ENCODE measurements at regions not wholly inside any gene's neighbourhood (a gene's known extent, or its start where the extent isn't known, plus 50 kb on each side); places are given as distances from the start of the nearest gene placed in this dataset.

DNA sequence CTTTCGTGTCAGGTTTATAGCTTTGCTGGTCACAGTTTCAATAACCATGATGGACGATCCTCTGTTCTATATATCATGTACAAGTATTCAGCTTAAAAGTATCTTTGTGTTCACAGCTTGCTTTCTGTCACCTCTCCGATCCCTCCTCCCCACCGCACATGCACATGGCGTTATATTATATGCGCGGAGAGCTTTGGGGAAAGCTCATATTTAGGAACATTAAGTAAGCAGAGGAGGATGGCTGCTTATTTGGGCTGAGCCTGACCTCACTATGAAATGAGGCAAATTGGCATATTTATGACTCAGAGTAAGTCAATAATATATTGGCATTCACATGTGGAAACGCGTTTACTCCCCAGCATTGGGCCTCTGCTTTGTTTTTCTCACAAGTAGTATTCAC, 360.5 kb downstream of the HLX start:
- DNase-seq, result peak; percentile 89
- Histone ChIP-seq H3K9ac (ENCODE audit: low read length) (0 out of 2 replicates have a peak overlapping the region, but pooled peaks have one; percentile 9), H3K36me3 (ENCODE audit: low read depth, low read length) (no peaks in the 10 kb centered on the region), H3F3A (ENCODE audit: low read length, unreplicated experiment) (no peaks in the 10 kb centered on the region), H3K79me2 (ENCODE audit: low read length) (no peaks in the 10 kb centered on the region), H3K27me3 (ENCODE audit: low read length) (no peaks in the 10 kb centered on the region), H3K9me3 (ENCODE audit: low read length) (no peaks in the 10 kb centered on the region), H4K20me1 (ENCODE audit: low read length) (no peaks in the 10 kb centered on the region), H3K9me2 (replicated peaks; ENCODE audit: low read length) (no peaks in the 10 kb centered on the region), H3K4me3 (ENCODE audit: low read length) (peak overlapping the region; percentile 16; the same call in 1 of the 2 replicates), H3K27ac (ENCODE audit: low read length) (peak overlapping the region; percentile 69), H2AFZ (ENCODE audit: low read length) (peak overlapping the region; percentile 40), H3K4me1 (ENCODE audit: insufficient read depth, low read length) (peaks cover 29% of the 10 kb centered on the region), H3K4me2 (ENCODE audit: low read length) (peak overlapping the region; percentile 51)
- TF ChIP-seq, protein P1, sequence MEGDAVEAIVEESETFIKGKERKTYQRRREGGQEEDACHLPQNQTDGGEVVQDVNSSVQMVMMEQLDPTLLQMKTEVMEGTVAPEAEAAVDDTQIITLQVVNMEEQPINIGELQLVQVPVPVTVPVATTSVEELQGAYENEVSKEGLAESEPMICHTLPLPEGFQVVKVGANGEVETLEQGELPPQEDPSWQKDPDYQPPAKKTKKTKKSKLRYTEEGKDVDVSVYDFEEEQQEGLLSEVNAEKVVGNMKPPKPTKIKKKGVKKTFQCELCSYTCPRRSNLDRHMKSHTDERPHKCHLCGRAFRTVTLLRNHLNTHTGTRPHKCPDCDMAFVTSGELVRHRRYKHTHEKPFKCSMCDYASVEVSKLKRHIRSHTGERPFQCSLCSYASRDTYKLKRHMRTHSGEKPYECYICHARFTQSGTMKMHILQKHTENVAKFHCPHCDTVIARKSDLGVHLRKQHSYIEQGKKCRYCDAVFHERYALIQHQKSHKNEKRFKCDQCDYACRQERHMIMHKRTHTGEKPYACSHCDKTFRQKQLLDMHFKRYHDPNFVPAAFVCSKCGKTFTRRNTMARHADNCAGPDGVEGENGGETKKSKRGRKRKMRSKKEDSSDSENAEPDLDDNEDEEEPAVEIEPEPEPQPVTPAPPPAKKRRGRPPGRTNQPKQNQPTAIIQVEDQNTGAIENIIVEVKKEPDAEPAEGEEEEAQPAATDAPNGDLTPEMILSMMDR (conservative IDR thresholded peaks at IDR 0.05; ENCODE audit: low read depth, low read length), result no peak
- TF ChIP-seq EZH2 (IDR thresholded peaks at IDR 0.05; ENCODE audit: low read length, unreplicated experiment) (no peak), EZH2phosphoT487 (IDR thresholded peaks at IDR 0.05; ENCODE audit: borderline replicate concordance, low read length) (no peak)
- peak; percentile 97 for ATAC-seq
- no TSS peak for BruUV-seq (replicated peaks)
- ChIA-PET POLR2A (ENCODE audit: unreplicated experiment) (no interaction called here), CTCF (interaction anchor here (0.7 kb wide), 1 partner anchor 24 kb away, joined by 3 read pairs; no protein-coding TSS in a partner anchor)
- intact Hi-C loops (cut with micrococcal nuclease), result loop anchor here (1.0 kb wide), 1 partner anchor 36 kb away; no protein-coding TSS in a partner anchor

DNA sequence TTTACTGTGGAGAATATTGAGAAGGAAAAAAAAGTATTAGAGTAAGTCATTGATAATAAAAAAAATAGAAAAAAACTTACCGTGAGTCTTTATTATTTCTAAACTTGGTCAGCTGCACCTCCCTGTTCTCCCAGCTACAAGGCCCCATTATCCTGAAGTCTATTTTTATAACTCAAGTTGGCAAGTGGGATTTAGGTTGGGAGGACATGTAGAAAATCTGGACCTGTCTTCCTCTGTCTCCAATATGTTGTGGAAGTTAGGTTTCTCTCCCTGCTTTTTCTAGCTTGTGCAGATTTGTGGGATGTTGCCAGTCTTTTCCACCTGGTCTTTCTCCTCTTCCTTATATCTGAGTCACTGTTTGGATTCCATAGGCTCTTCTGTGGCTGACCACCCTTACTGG, 361.4 kb downstream of the HLX start:
- Histone ChIP-seq H2AFZ (ENCODE audit: low read length) (peak overlapping the region; percentile 49), H3K27ac (ENCODE audit: low read length) (peak overlapping the region; percentile 69), H3K9me3 (ENCODE audit: low read length) (no peaks in the 10 kb centered on the region), H3K4me2 (ENCODE audit: low read length) (peak overlapping the region; percentile 51), H3F3A (ENCODE audit: low read length, unreplicated experiment) (no peaks in the 10 kb centered on the region), H3K4me3 (ENCODE audit: low read length) (no peak overlapping the region), H4K20me1 (ENCODE audit: low read length) (no peaks in the 10 kb centered on the region), H3K79me2 (ENCODE audit: low read length) (no peaks in the 10 kb centered on the region), H3K4me1 (ENCODE audit: insufficient read depth, low read length) (peaks cover 24% of the 10 kb centered on the region), H3K36me3 (ENCODE audit: low read depth, low read length) (no peaks in the 10 kb centered on the region), H3K9me2 (replicated peaks; ENCODE audit: low read length) (no peaks in the 10 kb centered on the region), H3K9ac (ENCODE audit: low read length) (peak overlapping the region; percentile 39), H3K27me3 (ENCODE audit: low read length) (no peaks in the 10 kb centered on the region)
- intact Hi-C loops (cut with micrococcal nuclease), result loop anchor here (1.0 kb wide), 1 partner anchor 37 kb away; no protein-coding TSS in a partner anchor
- no TSS peak for BruUV-seq (replicated peaks)
- ATAC-seq, result peak; percentile 15; the same call in 1 of the 2 replicates
- TF ChIP-seq, protein P1 (conservative IDR thresholded peaks at IDR 0.05; ENCODE audit: low read depth, low read length), result no peak
- no peak for TF ChIP-seq EZH2phosphoT487 (IDR thresholded peaks at IDR 0.05; ENCODE audit: borderline replicate concordance, low read length)
- no peak for TF ChIP-seq EZH2 (IDR thresholded peaks at IDR 0.05; ENCODE audit: low read length, unreplicated experiment)
- CTCF ChIA-PET, result no interaction called here
- POLR2A ChIA-PET (ENCODE audit: unreplicated experiment), result no interaction called here
- DNase-seq, result peak; percentile 75

DNA sequence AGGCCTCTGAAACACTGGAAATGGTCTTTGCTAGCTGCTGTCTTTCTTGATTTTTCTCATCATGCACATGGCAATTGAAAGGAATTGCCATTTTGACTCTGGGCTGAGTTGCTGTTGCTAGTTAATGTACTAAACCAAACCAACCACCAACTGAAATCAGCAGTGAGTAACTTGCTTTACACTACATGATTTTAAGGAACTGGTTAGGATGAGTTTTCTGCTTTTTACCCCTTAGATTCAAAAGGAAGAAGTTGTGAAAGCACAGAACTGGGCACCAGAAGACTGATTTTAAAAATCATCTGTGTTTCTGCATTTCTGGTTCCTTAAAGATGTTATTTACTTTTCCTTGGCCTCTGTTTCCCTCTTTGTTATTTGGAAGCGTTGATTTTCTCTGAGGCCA, 361.9 kb downstream of the HLX start:
- Histone ChIP-seq H3K9me3 (ENCODE audit: low read length) (no peaks in the 10 kb centered on the region), H3K4me2 (ENCODE audit: low read length) (peak overlapping the region; percentile 51), H3K36me3 (ENCODE audit: low read depth, low read length) (no peaks in the 10 kb centered on the region), H3K4me3 (ENCODE audit: low read length) (no peak overlapping the region), H3K4me1 (ENCODE audit: insufficient read depth, low read length) (peaks cover 24% of the 10 kb centered on the region), H3F3A (ENCODE audit: low read length, unreplicated experiment) (no peaks in the 10 kb centered on the region), H2AFZ (ENCODE audit: low read length) (peak overlapping the region; percentile 49), H4K20me1 (ENCODE audit: low read length) (no peaks in the 10 kb centered on the region), H3K27me3 (ENCODE audit: low read length) (no peaks in the 10 kb centered on the region), H3K79me2 (ENCODE audit: low read length) (no peaks in the 10 kb centered on the region), H3K9ac (ENCODE audit: low read length) (no peak overlapping the region), H3K9me2 (replicated peaks; ENCODE audit: low read length) (no peaks in the 10 kb centered on the region), H3K27ac (ENCODE audit: low read length) (peak overlapping the region; percentile 69)
- DNase-seq (no peak), ATAC-seq (no peak)
- CTCF ChIA-PET, result no interaction called here
- no TSS peak for BruUV-seq (replicated peaks)
- POLR2A ChIA-PET (ENCODE audit: unreplicated experiment), result no interaction called here
- TF ChIP-seq, protein P1 (conservative IDR thresholded peaks at IDR 0.05; ENCODE audit: low read depth, low read length), result no peak
- TF ChIP-seq EZH2 (IDR thresholded peaks at IDR 0.05; ENCODE audit: low read length, unreplicated experiment) (no peak), EZH2phosphoT487 (IDR thresholded peaks at IDR 0.05; ENCODE audit: borderline replicate concordance, low read length) (no peak)
- intact Hi-C loops (cut with micrococcal nuclease), result no loop called here

Data from PC-3 (cell line).